ENCODE measurements at regions not wholly inside any gene's neighbourhood (a gene's known extent, or its start where the extent isn't known, plus 50 kb on each side); places are given as distances from the start of the nearest gene placed in this dataset.

DNA sequence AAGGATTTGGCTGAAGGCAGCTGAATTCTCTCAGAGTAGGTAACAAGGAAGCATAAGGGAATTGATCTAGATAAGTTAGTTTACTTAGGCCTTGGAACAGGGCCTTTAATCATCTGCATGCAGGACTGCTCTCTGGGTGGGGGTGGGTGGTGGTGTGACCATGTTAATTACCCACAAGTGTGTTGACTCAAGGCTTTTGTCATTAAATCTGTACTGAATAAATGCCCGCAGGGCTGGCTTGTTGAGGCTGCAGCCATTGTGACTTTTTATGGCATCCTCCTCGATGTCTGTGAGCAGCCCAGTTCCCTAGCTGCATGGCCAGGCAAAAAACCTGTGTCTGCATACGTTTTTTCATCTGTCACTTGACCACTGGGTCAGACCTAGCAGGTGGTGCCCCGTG is 63.5 kb upstream of the ASCC3 start:
- no peak for DNase-seq (ENCODE audit: low read depth, low spot score)
- no peak overlapping the region for H3K4me3 ChIP-seq (ENCODE audit: low read depth, low read length)
- TF ChIP-seq, protein P1, sequence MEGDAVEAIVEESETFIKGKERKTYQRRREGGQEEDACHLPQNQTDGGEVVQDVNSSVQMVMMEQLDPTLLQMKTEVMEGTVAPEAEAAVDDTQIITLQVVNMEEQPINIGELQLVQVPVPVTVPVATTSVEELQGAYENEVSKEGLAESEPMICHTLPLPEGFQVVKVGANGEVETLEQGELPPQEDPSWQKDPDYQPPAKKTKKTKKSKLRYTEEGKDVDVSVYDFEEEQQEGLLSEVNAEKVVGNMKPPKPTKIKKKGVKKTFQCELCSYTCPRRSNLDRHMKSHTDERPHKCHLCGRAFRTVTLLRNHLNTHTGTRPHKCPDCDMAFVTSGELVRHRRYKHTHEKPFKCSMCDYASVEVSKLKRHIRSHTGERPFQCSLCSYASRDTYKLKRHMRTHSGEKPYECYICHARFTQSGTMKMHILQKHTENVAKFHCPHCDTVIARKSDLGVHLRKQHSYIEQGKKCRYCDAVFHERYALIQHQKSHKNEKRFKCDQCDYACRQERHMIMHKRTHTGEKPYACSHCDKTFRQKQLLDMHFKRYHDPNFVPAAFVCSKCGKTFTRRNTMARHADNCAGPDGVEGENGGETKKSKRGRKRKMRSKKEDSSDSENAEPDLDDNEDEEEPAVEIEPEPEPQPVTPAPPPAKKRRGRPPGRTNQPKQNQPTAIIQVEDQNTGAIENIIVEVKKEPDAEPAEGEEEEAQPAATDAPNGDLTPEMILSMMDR (IDR thresholded peaks at IDR 0.05; ENCODE audit: insufficient read depth, low read length, missing control alignments) = no peak
- ChIA-PET POLR2A (no interaction called here), CTCF (no interaction called here)

DNA sequence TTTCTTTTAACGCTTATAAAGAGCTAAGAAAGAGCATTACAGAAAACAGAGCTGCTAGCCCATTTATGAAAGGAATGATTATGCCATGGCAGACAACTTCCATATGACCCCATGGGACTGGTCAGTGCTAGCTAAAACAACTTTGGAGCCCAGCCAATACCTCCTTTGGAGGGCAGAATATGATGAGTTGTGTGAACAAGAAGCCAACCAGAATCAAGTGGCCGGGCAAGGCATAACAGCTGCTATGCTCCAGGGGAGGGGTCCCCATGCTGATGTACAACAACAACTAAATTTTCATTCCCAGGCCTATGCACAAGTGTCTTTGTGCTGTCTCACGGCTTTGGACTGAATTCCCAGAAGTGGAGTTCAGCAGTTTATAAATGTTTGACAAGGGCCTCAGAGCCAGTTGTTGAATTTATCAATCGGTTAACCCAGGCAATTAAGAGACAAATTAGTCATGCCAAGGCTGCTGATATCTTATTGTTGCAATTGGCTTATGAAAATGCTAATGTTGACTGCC is 65.0 kb upstream of the ASCC3 start:
- H3K4me3 ChIP-seq (ENCODE audit: low read depth, low read length) = no peak overlapping the region
- ChIA-PET CTCF (no interaction called here), POLR2A (no interaction called here)
- TF ChIP-seq, protein P1 (IDR thresholded peaks at IDR 0.05; ENCODE audit: insufficient read depth, low read length, missing control alignments) = no peak
- DNase-seq (ENCODE audit: low read depth, low spot score) = no peak

DNA sequence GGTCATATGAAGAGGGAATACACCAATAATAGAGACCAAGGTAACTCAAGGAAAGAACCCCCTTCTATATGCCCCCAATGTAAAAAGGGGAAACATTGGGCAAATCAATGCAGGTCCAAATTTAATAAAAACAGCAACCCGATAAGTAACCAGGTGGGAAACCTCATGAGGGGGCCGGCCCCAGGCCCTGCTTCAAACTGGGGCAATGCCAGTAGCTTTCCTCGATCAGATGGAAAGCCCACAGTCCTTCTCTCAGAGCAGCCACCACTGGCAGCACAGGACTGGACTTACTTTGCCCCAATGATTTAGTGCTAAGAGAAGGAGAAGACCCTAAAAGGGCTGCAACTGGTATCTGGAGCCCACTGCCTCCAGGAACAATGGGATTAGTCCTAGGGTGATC is 65.6 kb upstream of the ASCC3 start:
- TF ChIP-seq, protein P1 (IDR thresholded peaks at IDR 0.05; ENCODE audit: insufficient read depth, low read length, missing control alignments) = no peak
- ChIA-PET CTCF (no interaction called here), POLR2A (no interaction called here)
- DNase-seq (ENCODE audit: low read depth, low spot score) = no peak
- no peak overlapping the region for H3K4me3 ChIP-seq (ENCODE audit: low read depth, low read length)

DNA sequence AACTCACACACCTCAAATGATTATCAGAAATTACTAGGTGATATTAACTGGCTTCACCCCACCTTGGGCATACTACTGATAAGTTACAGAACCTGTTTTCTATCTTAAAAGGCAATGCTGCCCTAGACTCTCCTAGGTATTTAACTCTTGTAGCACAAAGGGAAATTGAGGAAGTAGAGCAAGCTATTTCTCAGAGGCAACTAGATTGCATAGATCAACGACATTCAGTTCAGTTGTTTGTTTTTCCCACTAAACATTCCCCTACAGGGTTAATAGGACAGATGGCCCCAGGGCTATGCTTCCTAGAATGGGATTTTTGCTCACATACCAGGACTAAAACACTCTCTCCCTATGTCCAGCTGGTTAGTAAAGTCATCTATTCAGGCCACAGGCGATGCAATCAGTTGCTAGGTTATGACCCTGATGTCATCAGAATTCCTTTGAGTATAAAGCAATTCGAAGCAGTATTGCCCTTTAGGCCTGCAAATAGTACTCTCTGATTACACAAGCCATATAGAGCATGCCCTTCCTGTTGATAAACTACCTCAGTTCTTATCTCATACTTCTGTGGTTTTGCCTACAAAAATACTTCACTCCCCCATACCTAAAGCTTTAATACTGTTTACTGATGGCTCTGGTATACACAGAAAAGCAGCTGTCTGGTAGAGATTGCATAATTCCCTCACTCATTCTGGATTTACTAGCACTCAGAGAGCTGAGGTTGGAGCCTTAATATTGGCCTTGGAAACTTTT is 67.4 kb upstream of the ASCC3 start:
- no peak overlapping the region for H3K4me3 ChIP-seq (ENCODE audit: low read depth, low read length)
- POLR2A ChIA-PET = no interaction called here
- CTCF ChIA-PET = no interaction called here
- TF ChIP-seq, protein P1 (IDR thresholded peaks at IDR 0.05; ENCODE audit: insufficient read depth, low read length, missing control alignments) = no peak
- no peak for DNase-seq (ENCODE audit: low read depth, low spot score)

DNA sequence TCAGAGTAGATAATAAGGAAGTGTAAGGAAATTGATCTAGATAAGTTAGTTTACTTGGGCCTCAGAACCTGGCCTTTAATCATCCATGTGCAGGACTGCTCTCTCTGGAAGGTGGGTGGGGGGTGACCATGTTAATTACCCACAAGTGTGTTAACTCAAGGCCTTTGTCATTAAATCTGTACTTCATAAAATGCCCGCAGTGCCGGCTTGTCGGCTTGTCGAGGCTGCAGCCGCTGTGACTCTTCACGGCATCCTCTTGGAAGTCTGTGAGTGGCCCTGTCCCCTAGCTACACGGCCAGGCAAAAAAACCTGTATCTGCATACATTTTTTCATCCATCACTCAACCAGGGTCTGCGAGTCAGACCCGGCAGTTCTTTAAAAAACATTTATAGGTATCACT is 70.9 kb upstream of the ASCC3 start:
- TF ChIP-seq, protein P1 (IDR thresholded peaks at IDR 0.05; ENCODE audit: insufficient read depth, low read length, missing control alignments) = no peak
- ChIA-PET CTCF (no interaction called here), POLR2A (no interaction called here)
- no peak for DNase-seq (ENCODE audit: low read depth, low spot score)
- H3K4me3 ChIP-seq (ENCODE audit: low read depth, low read length) = no peak overlapping the region

DNA sequence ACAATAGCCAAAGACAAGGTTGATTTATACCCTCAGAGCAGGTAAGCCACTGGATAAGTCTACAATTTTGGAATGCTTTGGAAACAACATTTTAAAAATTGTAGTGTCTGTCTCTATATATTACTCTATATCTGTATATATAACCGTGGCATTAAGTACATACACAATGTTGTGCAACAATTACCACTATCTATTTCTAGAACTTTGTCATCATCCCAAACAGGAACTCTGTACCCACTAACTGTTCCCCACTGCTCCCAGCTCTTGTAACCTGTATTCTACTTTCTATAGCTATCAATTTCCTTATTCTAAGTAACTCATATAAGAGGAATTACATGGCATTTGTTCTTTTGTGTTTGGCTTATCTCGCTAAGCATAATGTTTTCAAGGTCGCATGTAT is 78.2 kb upstream of the ASCC3 start:
- DNase-seq (ENCODE audit: low read depth, low spot score) = no peak
- CTCF ChIA-PET = no interaction called here
- TF ChIP-seq, protein P1 (IDR thresholded peaks at IDR 0.05; ENCODE audit: insufficient read depth, low read length, missing control alignments) = no peak
- POLR2A ChIA-PET = no interaction called here
- no peak overlapping the region for H3K4me3 ChIP-seq (ENCODE audit: low read depth, low read length)

All from AG04449 (cell line).